Glutamatergic neuron (in vitro differentiated cells): ENCODE measurements at regions not wholly inside any gene's neighbourhood (a gene's known extent, or its start where the extent isn't known, plus 50 kb on each side); places are given as distances from the start of the nearest gene placed in this dataset.
"Not testable (repeated sequence)": the region's sequence is repeated elsewhere in the genome, so short reads cannot be mapped to it uniquely, and the experiment has no call there.

ENCODE experiments used
- DNase-seq: peaks from one replicate; pipeline ENCODE4 v3.0.0; 2022
- H3K27ac Mint-ChIP-seq: one replicate; pipeline ENCODE4 v1.8.0; 2020; ENCODE audit warnings: mild to moderate bottlenecking, mixed read lengths, inconsistent platforms; ENCODE audit not compliant: unreplicated experiment
- H3K27me3 Mint-ChIP-seq: one replicate; pipeline ENCODE4 v1.8.0; 2020; ENCODE audit warnings: mild to moderate bottlenecking, moderate library complexity, mixed read lengths, inconsistent platforms; ENCODE audit not compliant: unreplicated experiment
- H3K36me3 Mint-ChIP-seq: one replicate; pipeline ENCODE4 v1.8.0; 2020; ENCODE audit warnings: mild to moderate bottlenecking, mixed read lengths, inconsistent platforms; ENCODE audit not compliant: unreplicated experiment
- H3K4me1 Mint-ChIP-seq: one replicate; pipeline ENCODE4 v1.8.0; 2020; ENCODE audit warnings: mild to moderate bottlenecking, low read depth, mixed read lengths, inconsistent platforms; ENCODE audit not compliant: unreplicated experiment
- H3K4me3 Mint-ChIP-seq: one replicate; pipeline ENCODE4 v1.8.0; 2020; ENCODE audit warnings: mild to moderate bottlenecking, mixed read lengths, inconsistent platforms; ENCODE audit not compliant: unreplicated experiment
- H3K9me3 Mint-ChIP-seq: one replicate; pipeline ENCODE4 v1.8.0; 2020; ENCODE audit warnings: mild to moderate bottlenecking, moderate library complexity, mixed read lengths, inconsistent platforms; ENCODE audit not compliant: unreplicated experiment
- TF ChIP-seq, protein P1 (sequence below): fragments of 200-600 bp; sonication (generic); IDR thresholded peaks from one replicate; pipeline ENCODE4 v1.5.0; 2021; ENCODE audit not compliant: partially characterized antibody, unreplicated experiment

GRCh38 chr9:87401681-87402080 lies 96.0 kb upstream of the DAPK1 start:
- Mint-ChIP-seq H3K9me3 (no peaks in the 10 kb centered on the region), H3K27ac (no peak overlapping the region), H3K27me3 (no peaks in the 10 kb centered on the region), H3K36me3 (peaks cover 3% of the 10 kb centered on the region), H3K4me3 (no peak overlapping the region), H3K4me1 (peaks cover 15% of the 10 kb centered on the region)
- TF ChIP-seq, protein P1, sequence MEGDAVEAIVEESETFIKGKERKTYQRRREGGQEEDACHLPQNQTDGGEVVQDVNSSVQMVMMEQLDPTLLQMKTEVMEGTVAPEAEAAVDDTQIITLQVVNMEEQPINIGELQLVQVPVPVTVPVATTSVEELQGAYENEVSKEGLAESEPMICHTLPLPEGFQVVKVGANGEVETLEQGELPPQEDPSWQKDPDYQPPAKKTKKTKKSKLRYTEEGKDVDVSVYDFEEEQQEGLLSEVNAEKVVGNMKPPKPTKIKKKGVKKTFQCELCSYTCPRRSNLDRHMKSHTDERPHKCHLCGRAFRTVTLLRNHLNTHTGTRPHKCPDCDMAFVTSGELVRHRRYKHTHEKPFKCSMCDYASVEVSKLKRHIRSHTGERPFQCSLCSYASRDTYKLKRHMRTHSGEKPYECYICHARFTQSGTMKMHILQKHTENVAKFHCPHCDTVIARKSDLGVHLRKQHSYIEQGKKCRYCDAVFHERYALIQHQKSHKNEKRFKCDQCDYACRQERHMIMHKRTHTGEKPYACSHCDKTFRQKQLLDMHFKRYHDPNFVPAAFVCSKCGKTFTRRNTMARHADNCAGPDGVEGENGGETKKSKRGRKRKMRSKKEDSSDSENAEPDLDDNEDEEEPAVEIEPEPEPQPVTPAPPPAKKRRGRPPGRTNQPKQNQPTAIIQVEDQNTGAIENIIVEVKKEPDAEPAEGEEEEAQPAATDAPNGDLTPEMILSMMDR, result no peak
- DNase-seq, result no peak

DNA sequence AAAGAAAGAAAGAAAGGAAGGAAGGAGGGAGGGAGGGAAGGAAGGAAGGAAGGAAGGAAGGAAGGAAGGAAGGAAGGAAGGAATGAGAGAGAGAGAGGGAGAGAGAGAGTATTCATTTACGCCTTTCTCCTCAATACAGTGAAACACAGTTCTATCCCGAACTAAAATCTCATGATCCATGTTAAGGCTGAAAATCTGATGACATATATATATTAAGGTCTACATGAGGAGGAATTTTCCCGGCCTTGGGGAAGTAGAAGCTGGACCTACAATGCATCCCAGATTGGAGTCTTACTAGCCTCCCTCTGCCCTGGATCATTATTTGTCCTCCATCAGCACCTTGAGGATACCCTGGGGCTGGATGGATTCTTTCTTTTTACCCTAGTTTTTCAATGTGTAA lies 95.1 kb upstream of the DAPK1 start:
- Mint-ChIP-seq H3K9me3 (no peaks in the 10 kb centered on the region), H3K27ac (no peak overlapping the region), H3K4me1 (peaks cover 20% of the 10 kb centered on the region), H3K4me3 (no peak overlapping the region), H3K27me3 (no peaks in the 10 kb centered on the region), H3K36me3 (peaks cover 3% of the 10 kb centered on the region)
- DNase-seq, result no peak
- TF ChIP-seq, protein P1, result no peak

- TF ChIP-seq, protein P1, result no peak
- Mint-ChIP-seq H3K27ac (peak overlapping the region; percentile 63), H3K4me3 (peak overlapping the region; percentile 30), H3K36me3 (peaks cover 3% of the 10 kb centered on the region), H3K4me1 (peaks cover 20% of the 10 kb centered on the region), H3K9me3 (no peaks in the 10 kb centered on the region), H3K27me3 (peaks cover 4% of the 10 kb centered on the region)
- DNase-seq, result no peak
Observed at GRCh38 chr9:87405677-87406542, 91.8 kb upstream of the DAPK1 start.

DNA sequence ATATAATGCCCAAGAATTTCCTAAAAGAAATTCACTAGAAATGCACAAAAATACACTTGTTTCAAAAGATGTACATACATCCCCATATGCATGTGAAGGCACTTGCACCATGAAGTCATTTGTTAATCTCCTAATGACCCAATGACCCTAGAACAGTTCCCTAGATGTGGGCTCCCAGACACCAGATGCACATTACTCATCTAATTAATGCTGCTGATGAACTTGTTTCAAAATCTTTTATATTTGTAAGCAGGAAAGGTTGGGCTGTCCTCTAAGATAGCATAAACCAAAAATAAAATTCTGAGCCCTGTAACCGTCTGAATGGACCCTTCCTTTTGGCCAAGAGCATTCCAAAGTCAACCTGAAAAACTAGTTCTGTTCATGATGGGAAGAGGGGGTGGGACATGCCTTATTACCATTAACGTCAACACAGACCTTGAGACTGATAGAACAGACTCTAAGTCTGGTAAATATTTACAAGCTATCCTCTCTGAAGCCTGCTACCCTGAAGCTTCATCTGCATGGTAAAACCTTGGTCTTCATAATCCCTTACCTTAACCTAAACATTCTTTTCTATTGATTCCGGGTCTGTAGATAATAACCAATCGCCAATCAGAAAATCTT lies 91.0 kb upstream of the DAPK1 start:
- Mint-ChIP-seq H3K4me1 (peaks cover 20% of the 10 kb centered on the region), H3K4me3 (peak overlapping the region; percentile 30), H3K27ac (peak overlapping the region; percentile 63), H3K9me3 (no peaks in the 10 kb centered on the region), H3K27me3 (peaks cover 4% of the 10 kb centered on the region), H3K36me3 (peaks cover under 1% of the 10 kb centered on the region)
- TF ChIP-seq, protein P1, result no peak
- DNase-seq, result no peak

GRCh38 chr9:87410047-87411005 lies 87.3 kb upstream of the DAPK1 start:
- H3K27ac Mint-ChIP-seq, H3K36me3 Mint-ChIP-seq, H3K27me3 Mint-ChIP-seq, DNase-seq, H3K9me3 Mint-ChIP-seq: not testable (repeated sequence)
- Mint-ChIP-seq H3K4me1 (peaks cover 26% of the 10 kb centered on the region), H3K4me3 (peak overlapping the region; percentile 30)
